NCI-H524 treated with DMSO at 0.1 percent for 48 hours (cell line): ENCODE measurements at regions not wholly inside any gene's neighbourhood (a gene's known extent, or its start where the extent isn't known, plus 50 kb on each side); places are given as distances from the start of the nearest gene placed in this dataset.
"Not testable (repeated sequence)": the region's sequence is repeated elsewhere in the genome, so short reads cannot be mapped to it uniquely, and the experiment has no call there.

Source experiments
- DNase-seq: peaks from one replicate; lab custom pipeline; 2025; lab: John Stamatoyannopoulos, UW

DNA sequence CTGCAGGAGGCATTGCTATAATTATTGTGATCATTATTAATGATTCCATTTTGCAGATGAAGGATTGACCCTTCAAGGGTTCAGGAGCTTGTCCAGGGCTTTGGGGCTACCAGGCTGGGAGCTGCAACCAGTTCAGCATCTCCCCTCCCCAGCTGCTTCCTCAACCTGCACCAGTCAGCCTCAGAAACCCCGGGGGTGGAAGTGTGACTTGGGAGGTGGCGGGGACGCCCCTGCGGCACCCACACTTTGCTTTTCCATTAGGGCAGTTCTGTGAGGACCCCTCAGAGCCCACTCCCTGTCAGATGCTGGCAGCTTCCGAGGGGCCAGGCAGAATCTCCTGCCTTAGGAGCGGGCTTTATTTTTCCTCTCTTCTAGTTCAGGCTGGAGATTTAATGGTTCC is 85.6 kb downstream of the OLFM1 start:
- no peak for DNase-seq

DNA sequence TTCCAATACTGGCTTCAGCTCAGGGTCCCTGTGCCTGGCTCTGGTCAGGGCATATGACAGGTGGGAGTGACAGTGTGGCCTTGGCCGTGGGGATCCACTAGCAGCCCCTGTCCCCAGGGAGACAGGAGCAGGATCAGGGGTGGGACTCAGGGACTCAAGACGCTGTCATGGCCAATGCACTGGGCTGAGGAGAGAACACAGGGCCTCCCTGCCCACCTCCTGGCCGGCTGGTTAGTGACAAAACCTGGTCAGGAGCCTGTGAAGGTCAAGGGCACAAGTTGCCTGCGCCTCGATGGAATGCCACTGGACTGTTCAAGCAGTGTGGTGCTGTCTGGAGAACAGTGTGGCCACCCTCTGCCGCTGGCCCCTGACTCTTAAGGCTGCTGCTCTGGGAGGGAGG is 86.8 kb downstream of the OLFM1 start:
- DNase-seq, result no peak

DNA sequence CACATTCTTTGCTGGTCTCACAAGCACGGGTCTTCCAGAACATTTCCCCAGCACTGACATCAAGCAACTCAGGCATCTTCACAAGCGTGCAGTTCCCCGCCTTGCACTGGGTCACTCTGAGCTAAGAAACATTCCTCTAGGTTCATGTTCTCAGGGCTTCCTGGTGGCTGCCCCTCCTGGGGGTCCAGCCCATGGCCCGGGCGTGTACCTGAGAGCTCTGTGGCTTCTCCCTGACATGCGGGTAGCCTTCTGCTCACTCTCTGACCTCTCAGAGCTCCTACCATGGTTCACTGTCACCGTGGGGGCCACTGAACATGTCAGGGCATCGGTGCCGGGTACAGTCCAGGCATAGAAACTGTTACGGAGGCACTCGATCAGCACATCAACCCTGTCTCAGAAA is 87.5 kb downstream of the OLFM1 start:
- no peak for DNase-seq

DNA sequence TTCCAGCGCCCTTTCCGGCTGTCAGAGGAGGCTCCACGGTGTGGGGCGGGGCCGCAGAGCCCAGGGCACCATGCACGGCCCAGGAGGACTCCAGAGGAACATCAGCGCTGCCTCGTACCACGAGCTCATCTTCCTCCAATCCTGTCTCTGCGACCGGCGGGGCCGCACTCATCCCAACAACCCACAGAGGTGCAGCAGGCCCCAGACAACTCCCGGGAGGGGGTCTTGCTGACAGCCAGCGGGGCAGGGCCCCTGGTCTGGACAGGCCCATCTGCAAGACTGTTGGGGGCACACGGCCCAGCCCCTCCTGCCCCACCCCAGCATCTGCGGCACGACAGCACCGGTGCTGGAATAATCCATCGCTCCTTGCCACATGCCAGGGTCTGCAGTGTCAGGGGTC is 88.8 kb downstream of the OLFM1 start:
- no peak for DNase-seq

DNA sequence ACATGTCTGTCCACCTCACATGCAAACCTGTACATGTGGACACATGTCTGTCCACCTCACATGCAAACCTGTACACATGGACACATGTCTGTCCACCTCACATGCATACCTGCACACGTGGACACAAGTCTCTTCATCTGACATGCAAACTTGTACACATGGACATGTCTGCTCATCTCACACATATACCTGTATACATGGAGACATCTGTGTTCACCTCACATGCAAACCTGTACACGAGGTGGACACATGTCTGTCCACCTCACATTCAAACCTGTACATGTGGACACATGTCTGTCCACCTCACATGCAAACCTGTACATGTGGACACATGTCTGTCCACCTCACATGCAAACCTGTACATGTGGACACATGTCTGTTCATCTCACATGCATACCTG is 90.1 kb downstream of the OLFM1 start:
- DNase-seq, result not testable (repeated sequence)

DNA sequence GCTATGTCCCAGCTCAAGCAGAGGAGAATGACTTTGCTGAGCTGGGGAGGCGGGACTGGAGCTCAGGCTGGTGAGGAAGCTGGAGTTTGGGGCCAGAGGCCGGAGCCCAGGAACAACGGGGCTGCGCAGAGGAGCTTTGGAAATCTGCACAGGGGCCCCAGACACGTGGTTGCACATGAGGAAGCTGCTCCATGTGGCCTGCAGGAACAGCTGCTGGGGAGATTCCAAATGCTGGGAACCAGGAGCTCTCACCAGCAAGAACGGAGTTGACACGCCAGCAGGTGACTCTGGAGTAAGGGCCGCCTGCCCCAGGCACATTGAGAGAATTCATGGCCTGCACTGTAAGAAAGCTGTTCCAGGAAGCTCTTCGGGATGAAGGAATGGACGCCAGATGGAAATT is 91.0 kb downstream of the OLFM1 start:
- DNase-seq, result no peak

DNA sequence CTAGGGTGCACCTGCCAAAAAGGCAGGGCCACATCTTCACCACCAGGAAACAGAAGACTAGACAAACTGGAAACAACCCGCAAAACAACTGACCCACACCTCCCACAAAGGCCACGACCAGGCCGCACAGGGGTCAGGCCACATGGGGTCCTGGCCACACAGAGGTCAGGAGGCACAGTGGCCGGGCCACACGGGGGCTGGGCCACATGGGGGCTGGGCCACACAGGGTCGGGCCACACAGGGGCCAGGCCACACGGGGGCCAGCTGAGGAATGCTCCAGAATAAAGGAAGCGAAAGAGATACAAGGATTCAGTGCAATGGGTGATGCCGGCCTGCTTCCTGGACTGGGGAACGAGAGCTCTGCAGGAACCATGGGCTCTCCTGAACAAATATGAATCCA is 91.6 kb downstream of the OLFM1 start:
- no peak for DNase-seq

DNA sequence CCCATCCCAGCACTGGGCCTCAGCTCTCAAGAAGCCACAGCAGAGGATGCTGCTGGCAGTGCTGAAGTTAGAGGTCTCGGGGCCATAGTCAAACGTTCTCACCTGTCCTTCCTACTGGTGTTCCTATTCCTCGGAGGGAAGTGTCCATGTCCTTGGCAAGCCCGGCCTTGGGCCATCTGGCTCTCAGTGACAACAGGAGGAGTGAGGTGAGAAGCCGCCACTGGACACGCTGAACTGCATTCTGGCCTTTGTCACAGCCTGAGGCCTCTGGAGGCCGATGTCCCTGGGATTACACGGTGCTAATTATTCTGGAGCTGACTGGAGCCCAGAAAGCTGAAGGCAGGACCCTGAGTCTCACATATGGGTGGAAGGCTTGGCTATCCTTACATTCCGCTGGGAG is 92.5 kb downstream of the OLFM1 start:
- DNase-seq, result no peak

DNA sequence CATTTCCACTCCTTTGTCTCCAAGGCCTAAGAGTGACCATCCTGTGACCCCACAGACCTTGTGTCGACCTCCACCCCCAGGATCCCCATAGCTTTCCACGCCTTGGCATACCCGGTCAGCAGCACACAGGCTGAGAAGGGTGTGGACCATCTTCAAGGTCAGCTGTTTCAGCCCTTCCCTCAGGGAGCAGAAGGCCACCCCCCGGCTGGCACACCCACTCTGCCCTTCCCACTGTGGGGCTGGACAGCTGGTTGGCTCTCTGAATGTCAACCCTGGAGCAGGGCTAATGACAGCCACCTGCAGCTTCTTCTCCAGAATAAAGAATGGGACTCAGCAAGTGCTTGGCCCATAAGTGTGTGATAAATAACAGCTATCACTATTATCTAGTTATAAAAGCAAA is 93.1 kb downstream of the OLFM1 start:
- DNase-seq, result no peak

DNA sequence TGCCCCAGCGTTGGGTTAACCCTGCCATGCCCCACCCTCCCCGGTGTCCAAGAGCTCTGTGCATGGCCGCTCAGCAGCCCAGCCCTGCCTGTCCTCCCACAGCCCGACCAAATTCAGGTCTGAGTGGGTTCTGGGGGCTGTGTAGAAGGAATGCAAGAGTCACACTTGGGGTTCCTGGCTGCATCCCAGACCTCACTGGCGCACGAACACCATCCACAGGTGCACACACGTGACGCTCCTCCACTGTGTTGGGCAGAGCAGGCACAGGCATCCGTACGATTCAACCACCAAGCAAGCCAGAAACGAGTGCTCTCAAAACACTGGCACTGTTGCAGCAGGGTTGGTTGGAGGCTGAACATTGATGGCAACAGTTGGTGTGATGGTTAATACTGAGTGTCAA is 93.9 kb downstream of the OLFM1 start:
- DNase-seq, result no peak

DNA sequence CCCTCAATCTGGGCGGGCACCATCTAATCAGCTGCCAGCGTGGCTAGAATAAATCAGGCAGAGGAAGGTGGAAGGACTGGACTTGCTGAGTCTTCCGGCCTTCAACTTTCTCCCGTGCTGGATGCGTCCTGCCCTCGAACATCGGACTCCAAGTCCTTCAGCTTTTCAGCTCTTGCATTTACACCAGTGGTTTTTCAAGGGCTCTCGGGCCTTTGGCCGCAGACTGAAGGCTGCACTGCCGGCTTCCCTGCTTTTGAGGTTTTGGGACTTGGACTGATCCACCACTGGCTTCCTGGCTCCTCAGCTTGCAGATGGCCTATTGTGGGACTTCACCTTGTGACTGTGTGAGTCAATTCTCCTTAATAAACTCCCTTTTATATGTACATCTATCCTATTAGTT is 94.4 kb downstream of the OLFM1 start:
- not testable (repeated sequence) for DNase-seq

DNA sequence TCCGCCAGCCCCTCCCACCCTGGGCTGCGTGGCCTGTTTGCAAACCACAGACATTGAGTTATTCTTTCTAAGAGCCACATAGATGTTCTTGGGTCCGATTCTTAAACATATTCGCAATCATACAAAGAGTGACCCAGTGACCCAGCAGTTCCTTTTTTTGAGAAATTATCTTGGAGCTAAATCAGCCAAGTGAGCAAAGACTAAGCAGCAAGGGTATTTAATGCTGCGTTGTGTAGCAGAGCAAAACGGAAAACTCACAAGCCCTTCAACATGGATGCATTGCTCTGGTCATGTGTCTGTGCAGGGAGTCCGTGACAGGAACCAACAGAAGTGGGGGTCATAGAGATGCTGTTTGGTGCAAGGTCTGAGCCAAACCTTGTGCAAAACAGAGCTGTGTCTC is 95.6 kb downstream of the OLFM1 start:
- DNase-seq, result no peak

DNA sequence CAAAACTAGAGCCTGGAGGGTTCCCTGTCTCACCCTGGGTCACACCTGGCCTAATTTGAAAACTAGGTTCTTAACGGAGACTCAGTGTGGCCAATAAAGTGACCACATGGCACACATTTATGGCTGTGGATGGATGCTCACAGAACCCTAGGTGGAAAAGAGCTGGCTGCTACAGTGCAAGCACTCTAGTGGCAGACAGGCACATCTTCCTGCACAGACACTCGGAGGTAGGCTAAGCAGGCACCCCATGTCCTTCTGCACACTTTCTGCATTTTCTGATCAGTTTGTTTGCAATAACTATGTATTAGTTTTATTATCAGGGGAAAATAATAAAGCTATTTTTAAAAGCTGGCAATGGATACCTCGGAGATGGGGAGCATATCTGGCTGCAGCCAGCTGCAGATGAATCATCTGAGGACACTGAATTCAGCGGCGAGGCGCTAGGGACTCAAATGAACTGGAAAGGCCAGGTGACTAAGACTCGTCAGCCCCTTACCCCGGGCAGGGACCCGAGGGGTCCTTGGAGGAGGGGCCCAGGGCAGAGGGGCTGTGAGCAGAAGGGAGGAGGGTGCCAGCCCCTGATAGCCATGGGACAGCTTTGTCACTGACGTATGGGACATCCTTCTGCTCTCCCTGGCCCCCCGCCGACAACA is 96.2 kb downstream of the OLFM1 start:
- DNase-seq, result no peak

DNA sequence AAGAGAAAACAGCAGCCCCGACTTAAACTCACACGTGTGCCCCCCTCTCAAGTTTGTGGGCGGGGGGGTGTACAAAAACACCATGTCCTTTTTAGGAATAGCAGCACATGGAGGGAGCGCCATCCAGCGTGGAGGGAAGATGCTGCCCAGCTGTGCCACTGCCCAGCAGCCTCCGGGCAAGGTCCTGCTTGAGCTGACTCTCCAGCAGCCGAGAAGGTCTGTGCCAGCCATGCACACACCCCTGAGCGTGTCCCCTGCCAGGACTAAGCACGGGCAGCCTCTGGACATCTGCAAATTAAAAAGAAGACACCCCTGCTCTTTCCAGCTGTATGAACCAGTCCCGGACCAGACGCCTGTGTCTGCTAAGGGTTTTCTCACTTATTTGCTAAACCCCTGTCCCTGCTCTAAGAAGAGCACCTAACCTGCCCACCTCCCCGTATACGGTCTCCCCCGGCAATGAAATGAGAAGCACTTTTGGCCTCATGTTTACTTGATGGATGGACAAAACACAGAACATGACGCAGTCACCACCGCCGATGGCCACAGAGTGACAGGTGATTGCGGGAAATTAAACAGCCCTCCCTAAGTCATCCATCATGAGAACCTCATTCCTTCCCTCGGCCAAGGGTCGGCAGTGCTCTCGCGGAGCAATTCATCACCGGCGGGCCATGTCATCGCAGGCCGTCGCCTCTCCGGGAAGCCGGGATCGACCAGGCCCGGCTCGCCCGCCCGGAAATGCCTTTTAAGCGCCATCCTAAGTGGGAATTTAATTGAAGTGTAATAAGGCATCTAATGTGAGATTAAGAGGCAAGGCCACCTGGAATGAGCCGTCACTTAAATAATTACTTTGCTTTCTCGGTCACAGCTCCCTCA is 96.9 kb downstream of the OLFM1 start:
- no peak for DNase-seq

DNA sequence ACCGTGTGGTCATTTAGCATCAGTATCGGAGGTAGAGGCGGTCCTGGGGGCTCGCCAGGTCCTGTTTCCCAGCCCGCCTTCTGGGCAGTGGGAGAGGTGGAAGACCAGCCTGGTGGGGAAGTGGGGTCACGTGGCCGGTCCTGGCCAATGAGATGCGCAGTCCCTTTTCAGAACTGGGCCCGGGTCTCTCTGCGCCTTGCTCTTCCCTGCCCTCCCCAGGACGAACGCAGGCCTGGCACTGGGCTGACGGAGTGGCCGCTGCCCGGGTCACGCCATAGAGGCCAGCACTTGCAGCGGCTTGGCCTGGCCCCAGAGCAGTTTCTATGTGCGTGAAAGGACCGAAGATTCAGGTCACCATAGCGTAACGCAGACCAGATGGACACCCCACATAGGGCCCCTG is 97.6 kb downstream of the OLFM1 start:
- DNase-seq, result no peak

DNA sequence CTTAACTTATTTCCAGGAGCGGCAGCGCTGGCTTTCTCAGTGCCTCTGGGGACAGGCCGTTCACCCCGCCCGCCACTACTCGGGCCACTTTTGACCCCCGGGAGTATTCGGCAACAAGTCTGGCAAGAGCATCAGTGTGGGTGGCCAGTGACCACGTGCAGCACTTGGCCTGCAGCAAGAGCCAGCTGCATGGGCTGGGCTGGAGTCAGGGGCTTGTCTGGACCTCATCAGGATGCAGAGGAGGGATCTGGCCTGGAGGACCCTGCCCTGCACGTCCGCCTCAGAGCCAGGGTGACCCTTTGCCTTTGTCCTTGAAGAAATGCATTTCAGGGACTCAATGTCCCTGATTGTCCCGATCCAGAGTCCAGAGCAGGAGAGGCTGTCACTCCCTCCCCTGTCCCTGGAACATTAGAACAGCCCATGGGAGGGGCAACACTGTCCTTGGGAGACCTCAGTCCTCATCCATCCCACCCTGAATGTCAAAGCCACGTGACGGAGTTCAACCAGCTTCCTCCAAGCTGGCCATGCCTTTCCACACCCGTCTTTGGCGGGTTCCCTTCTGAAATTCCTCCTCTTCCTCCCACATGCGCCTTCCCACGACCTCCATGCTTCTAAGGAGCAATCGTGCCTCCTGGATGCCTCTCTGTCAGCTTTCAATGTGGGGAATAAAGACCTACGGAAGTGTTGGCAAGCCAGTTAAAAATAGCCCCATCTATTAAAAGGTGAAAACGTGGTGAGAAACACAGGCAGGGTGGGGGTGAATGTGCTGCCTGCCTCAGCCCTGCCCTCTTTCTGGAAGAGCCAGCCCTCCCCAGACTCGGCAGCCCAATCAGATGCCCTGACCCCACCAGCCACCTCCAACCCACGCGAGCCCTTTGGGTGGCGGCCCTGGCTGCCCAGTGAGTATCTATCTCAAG is 99.0 kb downstream of the OLFM1 start:
- no peak for DNase-seq

DNA sequence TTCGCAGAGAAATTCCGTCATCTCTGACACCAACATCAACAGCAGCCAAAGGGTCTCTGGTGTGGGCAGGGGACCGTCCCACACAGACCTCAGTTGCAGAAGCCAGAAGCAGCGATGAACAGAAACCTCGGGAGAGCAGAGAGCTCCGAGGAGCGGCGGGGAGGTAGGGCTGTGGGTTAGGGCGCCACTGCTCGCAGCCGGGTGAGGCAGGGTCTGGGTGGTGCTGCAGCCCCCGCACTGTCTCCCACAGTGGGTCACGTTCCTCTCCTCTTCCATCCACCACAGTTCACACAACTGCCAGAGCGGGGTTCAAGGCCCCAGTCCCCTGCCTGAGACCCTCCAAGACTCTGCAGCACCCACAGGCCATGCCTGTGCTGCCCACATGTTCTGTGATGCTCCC is 99.9 kb downstream of the OLFM1 start:
- DNase-seq, result no peak

DNA sequence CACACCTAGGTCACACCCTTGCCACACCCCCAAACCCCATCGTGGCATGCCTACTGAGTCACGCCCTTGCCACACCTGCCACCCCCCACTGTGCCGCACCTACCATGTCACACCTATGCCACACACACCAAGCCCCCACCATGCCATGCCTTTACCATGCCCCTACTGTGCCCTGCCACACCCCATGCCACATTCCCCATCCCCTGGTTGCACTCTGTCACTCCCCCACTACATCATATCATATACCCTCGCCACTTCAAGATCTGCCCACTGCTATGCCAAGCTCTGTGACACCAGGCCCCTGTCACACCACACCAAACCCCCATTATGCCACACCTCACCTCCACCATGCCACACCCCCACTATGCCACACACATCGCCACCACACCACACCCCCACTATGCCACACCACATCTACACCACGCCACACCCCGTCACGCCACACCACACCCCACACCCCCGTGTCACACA is 101.2 kb downstream of the OLFM1 start:
- no peak for DNase-seq

DNA sequence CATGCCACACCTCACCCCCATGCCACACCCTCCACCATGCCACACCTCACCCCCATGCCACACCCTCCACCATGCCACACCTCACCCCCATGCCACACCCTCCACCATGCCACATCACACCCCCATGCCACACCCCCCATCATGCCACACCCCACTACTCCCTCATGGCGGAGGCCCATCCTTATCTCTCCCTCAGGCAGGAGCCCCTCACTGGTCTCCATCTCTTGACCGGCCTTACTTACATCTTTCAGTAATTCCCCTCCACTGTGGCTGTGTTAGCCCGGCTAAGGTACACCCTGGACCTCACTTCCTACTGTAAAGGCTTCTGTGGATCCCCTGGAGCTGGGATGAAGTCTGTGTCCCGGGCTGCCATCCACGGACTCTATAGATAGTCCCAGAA is 102.0 kb downstream of the OLFM1 start:
- no peak for DNase-seq

DNA sequence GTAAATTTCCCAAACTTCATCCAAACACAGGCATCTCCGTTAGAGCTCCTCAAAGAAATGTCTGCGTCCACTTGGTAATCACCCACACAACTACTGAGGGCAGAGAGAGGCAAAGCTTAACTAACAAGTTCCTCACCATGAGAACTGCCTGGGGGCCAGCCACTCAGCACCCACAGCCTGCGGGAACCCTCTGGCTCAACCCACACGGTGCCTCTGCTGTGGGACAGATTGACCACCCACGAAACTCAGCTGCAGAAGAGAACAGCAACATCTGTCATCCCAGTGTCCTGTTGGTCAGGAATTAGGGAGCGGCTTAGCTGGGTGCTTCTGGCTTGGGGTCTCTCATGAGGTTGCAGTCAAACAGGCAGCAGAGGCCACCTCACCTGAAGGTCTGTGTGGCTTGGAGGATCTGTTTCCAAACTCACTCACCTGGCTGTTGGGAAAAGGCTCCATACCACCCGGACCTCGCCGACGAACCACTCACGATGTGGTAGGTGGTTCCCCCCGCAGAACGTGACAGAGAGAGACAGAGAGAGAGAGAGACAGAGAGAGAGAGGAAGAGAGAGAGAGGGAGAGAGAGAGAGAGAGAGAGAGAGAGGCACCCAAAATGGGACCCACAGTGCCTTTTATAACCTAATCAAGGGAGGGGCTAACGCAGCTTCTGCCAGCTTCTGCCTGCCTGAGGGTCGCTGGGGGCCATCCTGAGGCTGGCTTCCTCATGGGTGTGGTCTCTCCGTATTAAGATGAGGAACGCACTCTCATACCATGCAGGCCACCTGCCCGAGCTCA is 103.5 kb downstream of the OLFM1 start:
- DNase-seq, result no peak

DNA sequence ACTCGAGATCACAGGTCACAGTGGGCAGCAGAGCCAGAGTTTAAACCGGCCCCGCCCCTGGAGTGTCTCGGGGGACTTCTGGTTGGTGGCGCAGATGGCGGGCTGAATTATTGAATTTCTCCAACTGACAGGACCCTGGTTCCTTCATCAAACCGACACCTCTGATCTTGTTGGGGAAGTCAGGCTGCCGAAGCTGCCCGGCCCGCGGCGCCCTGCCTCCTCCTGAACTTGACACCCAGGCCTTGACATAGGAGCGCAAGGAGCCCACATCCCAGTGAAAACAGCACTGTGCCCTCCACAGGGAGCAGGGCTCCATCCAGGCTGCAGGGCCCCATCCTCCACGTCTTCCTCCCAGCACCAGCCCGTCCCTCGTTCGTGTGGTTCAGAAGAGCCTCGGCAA is 105.2 kb downstream of the OLFM1 start:
- no peak for DNase-seq

DNA sequence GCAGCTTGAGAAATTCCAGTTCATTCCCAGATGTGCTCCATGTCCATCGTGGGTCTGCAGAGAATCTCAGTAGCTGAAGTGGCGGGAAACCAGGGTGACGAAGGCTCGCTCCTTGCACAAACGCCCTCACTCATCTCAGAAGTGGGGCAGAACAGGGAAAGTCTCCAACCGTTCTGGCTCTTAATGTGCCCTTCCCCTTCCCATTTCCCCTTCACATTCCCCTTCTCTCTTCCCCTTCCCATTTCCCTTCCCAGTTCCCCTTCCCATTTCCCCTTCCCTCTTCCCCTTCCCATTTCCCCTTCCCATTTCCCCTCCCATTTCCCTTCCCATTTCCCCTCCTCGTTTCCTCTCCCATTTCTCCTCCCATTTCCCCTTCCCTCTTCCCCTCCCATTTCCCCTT is 108.5 kb downstream of the OLFM1 start:
- DNase-seq, result not testable (repeated sequence)
